ENCODE measurements at regions not wholly inside any gene's neighbourhood (a gene's known extent, or its start where the extent isn't known, plus 50 kb on each side); places are given as distances from the start of the nearest gene placed in this dataset.

DNA sequence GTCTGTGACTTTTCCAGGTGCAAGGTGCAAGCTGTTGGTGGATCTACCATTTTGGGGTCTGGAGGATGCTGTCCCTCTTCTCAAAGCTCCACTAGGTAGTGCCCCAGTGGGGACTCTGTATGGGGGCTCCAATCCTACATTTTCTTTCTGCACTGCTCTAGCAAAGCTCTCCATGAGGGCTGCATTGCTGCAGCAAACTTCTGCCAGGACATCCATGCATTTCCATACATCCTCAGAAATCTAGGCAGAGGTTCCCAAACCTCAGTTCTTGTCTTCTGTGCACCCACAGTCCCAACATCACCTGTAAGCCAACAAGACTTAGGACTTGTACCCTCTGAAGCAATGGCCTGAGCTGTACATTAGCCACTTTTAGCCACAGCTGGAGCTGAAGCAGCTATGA is 694.5 kb upstream of the BCHE start:
- H3K36me3 ChIP-seq (replicated peaks in 1 of 2; ENCODE audit: control insufficient read depth in 1 of 2, insufficient read depth in 2 of 2, low read length in 2 of 2), result no peaks in the 10 kb centered on the region
- ATAC-seq (no peak), FAIRE-seq (no peak), DNase-seq (ENCODE audit: low spot score) (no peak)
- H3K27ac ChIP-seq (ENCODE audit: extremely low read length, insufficient read depth, low read length), result no peak overlapping the region
- no peak overlapping the region for H3K9ac ChIP-seq (ENCODE audit: insufficient read depth, low read depth, low read length)
- peaks cover 26% of the 10 kb centered on the region for H3K9me3 ChIP-seq (ENCODE audit: low read length)
- no peak overlapping the region for H3K4me2 ChIP-seq (ENCODE audit: low read depth, low read length)
- no peaks in the 10 kb centered on the region for H3K79me2 ChIP-seq (ENCODE audit: insufficient read depth, low read length)
- H3K4me3 ChIP-seq (replicated peaks in 1 of 3; ENCODE audit: insufficient read depth in 1 of 3, low read depth in 2 of 3, low read length in 3 of 3), result no peak overlapping the region
- BruUV-seq (replicated peaks), result no TSS peak
- in situ Hi-C loops (cut with HindIII; ENCODE audit: extremely low pct_ligation_motif_present, low pct_unique_long_range_greater_than_20kb) (no loop called here), intact Hi-C loops (cut with micrococcal nuclease; ENCODE audit: unreplicated experiment) (no loop called here)
- H2AFZ ChIP-seq (ENCODE audit: low read length), result no peak overlapping the region
- H3K4me1 ChIP-seq (ENCODE audit: insufficient read depth, low read length), result no peaks in the 10 kb centered on the region
- H3K27me3 ChIP-seq (ENCODE audit: control insufficient read depth in 1 of 2, insufficient read depth in 2 of 2, low read length in 2 of 2), result no peaks in the 10 kb centered on the region
- no peaks in the 10 kb centered on the region for H4K20me1 ChIP-seq (ENCODE audit: insufficient read depth, low read length)
- ChIA-PET POLR2A (no interaction called here), CTCF (ENCODE audit: low intra/inter-chr PET ratio, low total read pairs) (no interaction called here)
- TF ChIP-seq FOSL2 (CRISPR knock-in tag; IDR thresholded peaks at IDR 0.05) (no peak), ZIK1 (CRISPR knock-in tag; IDR thresholded peaks at IDR 0.05; ENCODE audit: borderline replicate concordance, low read depth) (no peak), ZSCAN31 (CRISPR knock-in tag; IDR thresholded peaks at IDR 0.05; ENCODE audit: low read depth) (no peak), SRSF9 (IDR thresholded peaks at IDR 0.05; ENCODE audit: borderline replicate concordance, insufficient read depth, low read depth, low read length, poor library complexity, severe bottlenecking) (no peak), HOXA3 (CRISPR knock-in tag; IDR thresholded peaks at IDR 0.05) (no peak)
- TF ChIP-seq, protein P1, sequence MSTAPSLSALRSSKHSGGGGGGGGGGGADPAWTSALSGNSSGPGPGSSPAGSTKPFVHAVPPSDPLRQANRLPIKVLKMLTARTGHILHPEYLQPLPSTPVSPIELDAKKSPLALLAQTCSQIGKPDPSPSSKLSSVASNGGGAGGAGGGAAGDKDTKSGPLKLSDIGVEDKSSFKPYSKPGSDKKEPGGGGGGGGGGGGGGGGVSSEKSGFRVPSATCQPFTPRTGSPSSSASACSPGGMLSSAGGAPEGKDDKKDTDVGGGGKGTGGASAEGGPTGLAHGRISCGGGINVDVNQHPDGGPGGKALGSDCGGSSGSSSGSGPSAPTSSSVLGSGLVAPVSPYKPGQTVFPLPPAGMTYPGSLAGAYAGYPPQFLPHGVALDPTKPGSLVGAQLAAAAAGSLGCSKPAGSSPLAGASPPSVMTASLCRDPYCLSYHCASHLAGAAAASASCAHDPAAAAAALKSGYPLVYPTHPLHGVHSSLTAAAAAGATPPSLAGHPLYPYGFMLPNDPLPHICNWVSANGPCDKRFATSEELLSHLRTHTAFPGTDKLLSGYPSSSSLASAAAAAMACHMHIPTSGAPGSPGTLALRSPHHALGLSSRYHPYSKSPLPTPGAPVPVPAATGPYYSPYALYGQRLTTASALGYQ (CRISPR knock-in tag; IDR thresholded peaks at IDR 0.05), result no peak
- TF ChIP-seq, protein P2, sequence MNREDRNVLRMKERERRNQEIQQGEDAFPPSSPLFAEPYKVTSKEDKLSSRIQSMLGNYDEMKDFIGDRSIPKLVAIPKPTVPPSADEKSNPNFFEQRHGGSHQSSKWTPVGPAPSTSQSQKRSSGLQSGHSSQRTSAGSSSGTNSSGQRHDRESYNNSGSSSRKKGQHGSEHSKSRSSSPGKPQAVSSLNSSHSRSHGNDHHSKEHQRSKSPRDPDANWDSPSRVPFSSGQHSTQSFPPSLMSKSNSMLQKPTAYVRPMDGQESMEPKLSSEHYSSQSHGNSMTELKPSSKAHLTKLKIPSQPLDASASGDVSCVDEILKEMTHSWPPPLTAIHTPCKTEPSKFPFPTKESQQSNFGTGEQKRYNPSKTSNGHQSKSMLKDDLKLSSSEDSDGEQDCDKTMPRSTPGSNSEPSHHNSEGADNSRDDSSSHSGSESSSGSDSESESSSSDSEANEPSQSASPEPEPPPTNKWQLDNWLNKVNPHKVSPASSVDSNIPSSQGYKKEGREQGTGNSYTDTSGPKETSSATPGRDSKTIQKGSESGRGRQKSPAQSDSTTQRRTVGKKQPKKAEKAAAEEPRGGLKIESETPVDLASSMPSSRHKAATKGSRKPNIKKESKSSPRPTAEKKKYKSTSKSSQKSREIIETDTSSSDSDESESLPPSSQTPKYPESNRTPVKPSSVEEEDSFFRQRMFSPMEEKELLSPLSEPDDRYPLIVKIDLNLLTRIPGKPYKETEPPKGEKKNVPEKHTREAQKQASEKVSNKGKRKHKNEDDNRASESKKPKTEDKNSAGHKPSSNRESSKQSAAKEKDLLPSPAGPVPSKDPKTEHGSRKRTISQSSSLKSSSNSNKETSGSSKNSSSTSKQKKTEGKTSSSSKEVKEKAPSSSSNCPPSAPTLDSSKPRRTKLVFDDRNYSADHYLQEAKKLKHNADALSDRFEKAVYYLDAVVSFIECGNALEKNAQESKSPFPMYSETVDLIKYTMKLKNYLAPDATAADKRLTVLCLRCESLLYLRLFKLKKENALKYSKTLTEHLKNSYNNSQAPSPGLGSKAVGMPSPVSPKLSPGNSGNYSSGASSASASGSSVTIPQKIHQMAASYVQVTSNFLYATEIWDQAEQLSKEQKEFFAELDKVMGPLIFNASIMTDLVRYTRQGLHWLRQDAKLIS (CRISPR knock-in tag; IDR thresholded peaks at IDR 0.05), result no peak
- TF ChIP-seq, protein P3, sequence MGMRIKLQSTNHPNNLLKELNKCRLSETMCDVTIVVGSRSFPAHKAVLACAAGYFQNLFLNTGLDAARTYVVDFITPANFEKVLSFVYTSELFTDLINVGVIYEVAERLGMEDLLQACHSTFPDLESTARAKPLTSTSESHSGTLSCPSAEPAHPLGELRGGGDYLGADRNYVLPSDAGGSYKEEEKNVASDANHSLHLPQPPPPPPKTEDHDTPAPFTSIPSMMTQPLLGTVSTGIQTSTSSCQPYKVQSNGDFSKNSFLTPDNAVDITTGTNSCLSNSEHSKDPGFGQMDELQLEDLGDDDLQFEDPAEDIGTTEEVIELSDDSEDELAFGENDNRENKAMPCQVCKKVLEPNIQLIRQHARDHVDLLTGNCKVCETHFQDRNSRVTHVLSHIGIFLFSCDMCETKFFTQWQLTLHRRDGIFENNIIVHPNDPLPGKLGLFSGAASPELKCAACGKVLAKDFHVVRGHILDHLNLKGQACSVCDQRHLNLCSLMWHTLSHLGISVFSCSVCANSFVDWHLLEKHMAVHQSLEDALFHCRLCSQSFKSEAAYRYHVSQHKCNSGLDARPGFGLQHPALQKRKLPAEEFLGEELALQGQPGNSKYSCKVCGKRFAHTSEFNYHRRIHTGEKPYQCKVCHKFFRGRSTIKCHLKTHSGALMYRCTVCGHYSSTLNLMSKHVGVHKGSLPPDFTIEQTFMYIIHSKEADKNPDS (CRISPR knock-in tag; IDR thresholded peaks at IDR 0.05), result no peak
- TF ChIP-seq, protein P4, sequence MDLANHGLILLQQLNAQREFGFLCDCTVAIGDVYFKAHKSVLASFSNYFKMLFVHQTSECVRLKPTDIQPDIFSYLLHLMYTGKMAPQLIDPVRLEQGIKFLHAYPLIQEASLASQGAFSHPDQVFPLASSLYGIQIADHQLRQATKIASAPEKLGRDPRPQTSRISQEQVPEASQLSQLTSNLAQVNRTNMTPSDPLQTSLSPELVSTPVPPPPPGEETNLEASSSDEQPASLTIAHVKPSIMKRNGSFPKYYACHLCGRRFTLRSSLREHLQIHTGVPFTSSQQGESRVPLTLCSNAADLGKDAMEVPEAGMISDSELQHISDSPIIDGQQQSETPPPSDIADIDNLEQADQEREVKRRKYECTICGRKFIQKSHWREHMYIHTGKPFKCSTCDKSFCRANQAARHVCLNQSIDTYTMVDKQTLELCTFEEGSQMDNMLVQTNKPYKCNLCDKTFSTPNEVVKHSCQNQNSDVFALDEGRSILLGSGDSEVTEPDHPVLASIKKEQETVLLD (CRISPR knock-in tag; IDR thresholded peaks at IDR 0.05; ENCODE audit: low read depth), result no peak
- TF ChIP-seq, protein P5, sequence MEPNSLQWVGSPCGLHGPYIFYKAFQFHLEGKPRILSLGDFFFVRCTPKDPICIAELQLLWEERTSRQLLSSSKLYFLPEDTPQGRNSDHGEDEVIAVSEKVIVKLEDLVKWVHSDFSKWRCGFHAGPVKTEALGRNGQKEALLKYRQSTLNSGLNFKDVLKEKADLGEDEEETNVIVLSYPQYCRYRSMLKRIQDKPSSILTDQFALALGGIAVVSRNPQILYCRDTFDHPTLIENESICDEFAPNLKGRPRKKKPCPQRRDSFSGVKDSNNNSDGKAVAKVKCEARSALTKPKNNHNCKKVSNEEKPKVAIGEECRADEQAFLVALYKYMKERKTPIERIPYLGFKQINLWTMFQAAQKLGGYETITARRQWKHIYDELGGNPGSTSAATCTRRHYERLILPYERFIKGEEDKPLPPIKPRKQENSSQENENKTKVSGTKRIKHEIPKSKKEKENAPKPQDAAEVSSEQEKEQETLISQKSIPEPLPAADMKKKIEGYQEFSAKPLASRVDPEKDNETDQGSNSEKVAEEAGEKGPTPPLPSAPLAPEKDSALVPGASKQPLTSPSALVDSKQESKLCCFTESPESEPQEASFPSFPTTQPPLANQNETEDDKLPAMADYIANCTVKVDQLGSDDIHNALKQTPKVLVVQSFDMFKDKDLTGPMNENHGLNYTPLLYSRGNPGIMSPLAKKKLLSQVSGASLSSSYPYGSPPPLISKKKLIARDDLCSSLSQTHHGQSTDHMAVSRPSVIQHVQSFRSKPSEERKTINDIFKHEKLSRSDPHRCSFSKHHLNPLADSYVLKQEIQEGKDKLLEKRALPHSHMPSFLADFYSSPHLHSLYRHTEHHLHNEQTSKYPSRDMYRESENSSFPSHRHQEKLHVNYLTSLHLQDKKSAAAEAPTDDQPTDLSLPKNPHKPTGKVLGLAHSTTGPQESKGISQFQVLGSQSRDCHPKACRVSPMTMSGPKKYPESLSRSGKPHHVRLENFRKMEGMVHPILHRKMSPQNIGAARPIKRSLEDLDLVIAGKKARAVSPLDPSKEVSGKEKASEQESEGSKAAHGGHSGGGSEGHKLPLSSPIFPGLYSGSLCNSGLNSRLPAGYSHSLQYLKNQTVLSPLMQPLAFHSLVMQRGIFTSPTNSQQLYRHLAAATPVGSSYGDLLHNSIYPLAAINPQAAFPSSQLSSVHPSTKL (CRISPR knock-in tag; IDR thresholded peaks at IDR 0.05), result no peak

All from HepG2 (cell line).